Ishikawa (cell line): ENCODE measurements at regions not wholly inside any gene's neighbourhood (a gene's known extent, or its start where the extent isn't known, plus 50 kb on each side); places are given as distances from the start of the nearest gene placed in this dataset.

ENCODE experiments used
- CEBPB ChIP-seq: IDR thresholded peaks from 2 replicates; pipeline ENCODE4 v1.6.1; 2012
- CREB1 ChIP-seq: IDR thresholded peaks from 2 replicates; pipeline ENCODE4 v1.6.1; 2012; ENCODE audit warnings: low read depth
- EGR1 ChIP-seq: IDR thresholded peaks from 2 replicates; pipeline ENCODE4 v1.6.1; 2012
- EP300 ChIP-seq: IDR thresholded peaks from 2 replicates; pipeline ENCODE4 v1.6.1; 2012; ENCODE audit warnings: borderline replicate concordance
- FOXM1 ChIP-seq: IDR thresholded peaks from 2 replicates; pipeline ENCODE4 v1.6.1; 2012; ENCODE audit warnings: low read depth, borderline replicate concordance
- NFIC ChIP-seq: IDR thresholded peaks from 2 replicates; pipeline ENCODE4 v1.6.1; 2012
- RAD21 ChIP-seq: IDR thresholded peaks from 2 replicates; pipeline ENCODE4 v1.6.1; 2012; ENCODE audit warnings: low read depth
- TAF1 ChIP-seq: IDR thresholded peaks from 2 replicates; pipeline ENCODE4 v1.6.1; 2012; ENCODE audit warnings: low read depth, mild to moderate bottlenecking
- TCF12 ChIP-seq: IDR thresholded peaks from 2 replicates; pipeline ENCODE4 v1.6.1; 2012; ENCODE audit warnings: low read depth
- TEAD4 ChIP-seq: IDR thresholded peaks from 2 replicates; pipeline ENCODE4 v1.6.1; 2012
- YY1 ChIP-seq: IDR thresholded peaks from 2 replicates; pipeline ENCODE4 v1.6.1; 2012; ENCODE audit warnings: low read depth
- ZBTB7A ChIP-seq: IDR thresholded peaks from 2 replicates; pipeline ENCODE4 v1.6.1; 2012; ENCODE audit warnings: low read depth
- TF ChIP-seq, protein P1 (sequence below): IDR thresholded peaks from 2 replicates; pipeline ENCODE4 v1.6.1; 2012
- TF ChIP-seq, protein P2 (sequence below): IDR thresholded peaks from 2 replicates; pipeline ENCODE4 v1.6.1; 2012
- TF ChIP-seq, protein P3 (sequence below): IDR thresholded peaks from 2 replicates; pipeline ENCODE4 v1.6.1; 2012; ENCODE audit warnings: low read depth, mild to moderate bottlenecking

DNA sequence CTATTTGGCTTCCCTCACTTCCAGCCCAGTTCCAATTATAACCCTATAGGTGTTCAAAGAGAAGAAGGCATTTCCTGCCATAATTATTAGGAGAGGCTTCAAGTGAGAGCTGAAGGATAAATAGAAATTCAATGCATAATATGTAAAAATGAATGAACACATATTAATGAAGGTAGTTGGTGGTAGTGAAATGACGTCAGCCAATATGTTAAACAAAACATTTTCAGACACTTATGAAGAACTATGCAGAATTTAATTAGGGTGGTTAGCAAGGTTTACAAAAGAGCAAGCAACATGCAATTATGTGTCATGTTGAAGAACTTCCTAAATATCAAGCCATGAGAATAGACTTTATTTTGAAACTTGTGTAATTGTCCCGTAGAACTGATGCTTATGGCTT is 858.8 kb upstream of the DDX18 start:
- no peak for TF ChIP-seq FOXM1

DNA sequence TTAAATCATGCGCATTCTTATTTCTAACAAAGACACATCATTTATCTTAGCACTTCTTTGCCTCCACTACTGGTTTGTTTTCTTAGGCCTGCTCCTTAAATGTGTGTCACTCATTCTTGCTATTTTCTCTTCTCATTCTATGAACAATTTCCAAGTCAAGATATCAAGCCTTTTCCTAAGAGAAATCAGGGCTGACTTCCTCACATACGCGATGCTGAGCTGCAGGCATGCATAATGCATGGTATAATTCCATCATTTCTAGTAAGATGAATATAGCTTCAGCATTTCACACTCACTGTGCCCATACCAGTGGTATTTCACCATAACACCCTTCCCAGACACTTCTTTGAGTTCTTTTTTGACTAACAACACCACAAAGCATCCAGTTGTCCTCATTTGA is 838.9 kb upstream of the DDX18 start:
- TF ChIP-seq YY1 (no peak), EGR1 (no peak), ZBTB7A (no peak), FOXM1 (no peak), CREB1 (no peak), TAF1 (no peak), NFIC (no peak), TEAD4 (no peak), CEBPB (no peak), TCF12 (no peak), EP300 (no peak), RAD21 (no peak)
- TF ChIP-seq, protein P1, sequence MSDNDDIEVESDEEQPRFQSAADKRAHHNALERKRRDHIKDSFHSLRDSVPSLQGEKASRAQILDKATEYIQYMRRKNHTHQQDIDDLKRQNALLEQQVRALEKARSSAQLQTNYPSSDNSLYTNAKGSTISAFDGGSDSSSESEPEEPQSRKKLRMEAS, result no peak
- TF ChIP-seq, protein P2, sequence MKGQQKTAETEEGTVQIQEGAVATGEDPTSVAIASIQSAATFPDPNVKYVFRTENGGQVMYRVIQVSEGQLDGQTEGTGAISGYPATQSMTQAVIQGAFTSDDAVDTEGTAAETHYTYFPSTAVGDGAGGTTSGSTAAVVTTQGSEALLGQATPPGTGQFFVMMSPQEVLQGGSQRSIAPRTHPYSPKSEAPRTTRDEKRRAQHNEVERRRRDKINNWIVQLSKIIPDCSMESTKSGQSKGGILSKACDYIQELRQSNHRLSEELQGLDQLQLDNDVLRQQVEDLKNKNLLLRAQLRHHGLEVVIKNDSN, result no peak
- TF ChIP-seq, protein P3, sequence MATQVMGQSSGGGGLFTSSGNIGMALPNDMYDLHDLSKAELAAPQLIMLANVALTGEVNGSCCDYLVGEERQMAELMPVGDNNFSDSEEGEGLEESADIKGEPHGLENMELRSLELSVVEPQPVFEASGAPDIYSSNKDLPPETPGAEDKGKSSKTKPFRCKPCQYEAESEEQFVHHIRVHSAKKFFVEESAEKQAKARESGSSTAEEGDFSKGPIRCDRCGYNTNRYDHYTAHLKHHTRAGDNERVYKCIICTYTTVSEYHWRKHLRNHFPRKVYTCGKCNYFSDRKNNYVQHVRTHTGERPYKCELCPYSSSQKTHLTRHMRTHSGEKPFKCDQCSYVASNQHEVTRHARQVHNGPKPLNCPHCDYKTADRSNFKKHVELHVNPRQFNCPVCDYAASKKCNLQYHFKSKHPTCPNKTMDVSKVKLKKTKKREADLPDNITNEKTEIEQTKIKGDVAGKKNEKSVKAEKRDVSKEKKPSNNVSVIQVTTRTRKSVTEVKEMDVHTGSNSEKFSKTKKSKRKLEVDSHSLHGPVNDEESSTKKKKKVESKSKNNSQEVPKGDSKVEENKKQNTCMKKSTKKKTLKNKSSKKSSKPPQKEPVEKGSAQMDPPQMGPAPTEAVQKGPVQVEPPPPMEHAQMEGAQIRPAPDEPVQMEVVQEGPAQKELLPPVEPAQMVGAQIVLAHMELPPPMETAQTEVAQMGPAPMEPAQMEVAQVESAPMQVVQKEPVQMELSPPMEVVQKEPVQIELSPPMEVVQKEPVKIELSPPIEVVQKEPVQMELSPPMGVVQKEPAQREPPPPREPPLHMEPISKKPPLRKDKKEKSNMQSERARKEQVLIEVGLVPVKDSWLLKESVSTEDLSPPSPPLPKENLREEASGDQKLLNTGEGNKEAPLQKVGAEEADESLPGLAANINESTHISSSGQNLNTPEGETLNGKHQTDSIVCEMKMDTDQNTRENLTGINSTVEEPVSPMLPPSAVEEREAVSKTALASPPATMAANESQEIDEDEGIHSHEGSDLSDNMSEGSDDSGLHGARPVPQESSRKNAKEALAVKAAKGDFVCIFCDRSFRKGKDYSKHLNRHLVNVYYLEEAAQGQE, result no peak

DNA sequence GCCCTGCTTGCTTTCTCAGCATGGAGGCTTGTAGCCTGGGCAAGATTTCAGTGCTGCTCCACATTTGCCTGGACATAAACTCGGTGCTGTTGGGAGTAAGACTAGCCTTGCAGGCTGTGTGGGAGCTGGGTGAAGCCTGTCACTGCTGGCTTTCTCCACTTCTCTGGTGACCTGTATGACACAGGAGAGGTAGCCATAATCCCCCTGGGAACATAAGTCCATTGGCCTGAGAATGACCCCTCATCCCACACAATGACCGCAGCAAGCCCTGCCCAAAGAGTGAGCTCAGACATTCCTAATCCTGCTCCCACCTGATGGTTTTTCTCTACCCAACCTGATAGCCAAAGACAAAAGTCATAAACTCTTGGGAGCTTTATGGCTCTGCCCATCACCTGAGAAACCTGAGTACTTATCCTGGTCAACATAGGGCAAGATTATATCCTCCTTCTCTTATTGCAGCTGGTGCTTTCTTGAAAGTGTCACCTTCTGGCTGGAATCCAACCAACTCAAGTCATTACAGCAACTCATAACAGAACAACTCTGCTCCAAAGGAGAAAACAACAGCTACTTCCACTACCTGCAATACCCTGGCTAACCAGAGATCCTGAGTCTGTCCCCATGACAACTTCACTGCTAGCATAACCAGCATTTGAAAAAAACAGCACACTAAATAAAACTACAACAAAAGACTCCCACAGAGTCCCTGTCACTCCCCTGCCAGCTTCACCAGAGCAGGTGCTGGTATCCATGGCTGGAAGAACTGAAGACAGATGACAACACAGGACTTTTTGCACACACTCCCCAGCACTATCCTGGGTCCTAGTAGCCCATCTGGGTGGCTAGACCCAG is 834.4 kb upstream of the DDX18 start:
- TF ChIP-seq CREB1 (no peak), RAD21 (no peak), EGR1 (no peak), TCF12 (no peak), CEBPB (no peak), TAF1 (no peak), EP300 (no peak), TEAD4 (no peak), NFIC (no peak), ZBTB7A (no peak), YY1 (no peak), FOXM1 (no peak)
- TF ChIP-seq, protein P3, result no peak
- TF ChIP-seq, protein P2, result no peak
- TF ChIP-seq, protein P1, result no peak

DNA sequence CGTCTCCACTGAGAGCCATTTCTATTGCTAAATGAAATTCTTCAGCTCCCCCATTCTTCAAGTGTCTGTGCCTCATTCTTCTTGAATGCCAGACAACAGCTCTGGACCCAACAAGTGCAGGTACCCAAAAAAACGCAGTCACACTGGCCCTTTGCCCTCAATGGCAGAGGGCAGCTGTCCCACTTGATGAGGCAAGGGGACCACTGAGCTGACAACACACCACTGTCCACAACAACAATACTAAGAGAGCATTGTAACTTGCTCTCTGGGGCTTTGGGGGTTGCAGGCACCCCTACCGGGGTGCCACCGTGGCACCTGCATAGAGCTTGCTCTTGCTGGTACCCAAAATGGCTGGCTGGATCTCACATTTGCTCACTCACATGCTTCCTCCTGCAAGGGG is 827.0 kb upstream of the DDX18 start:
- TF ChIP-seq CEBPB (no peak), ZBTB7A (no peak), EP300 (no peak), NFIC (no peak), TCF12 (no peak), FOXM1 (no peak), CREB1 (no peak), RAD21 (no peak), YY1 (no peak), TAF1 (no peak), EGR1 (no peak), TEAD4 (no peak)
- TF ChIP-seq, protein P3, result no peak
- TF ChIP-seq, protein P1, result no peak
- TF ChIP-seq, protein P2, result no peak
